Natural killer cell (primary cell): ENCODE measurements at regions not wholly inside any gene's neighbourhood (a gene's known extent, or its start where the extent isn't known, plus 50 kb on each side); places are given as distances from the start of the nearest gene placed in this dataset.

ENCODE experiments used
- ATAC-seq, 3 donors: fragments of 150-1000 bp in 2 of 3; fragments of 200-7000 bp in 1 of 3; cut with Tn5 transposase; 1 replicate in 1 of 3; 2 replicates in 2 of 3; pipeline ENCODE4 v1.10.0; 2021; ENCODE audit warnings: mild to moderate bottlenecking in 2 of 3, moderate library complexity in 2 of 3
- DNase-seq, 2 donors: peaks; one replicate each; pipeline versions ENCODE4 v3.0.0 to v3.0.0-alpha.2; 2013 to 2021; ENCODE audit warnings: mixed read lengths in 1 of 2
- H3K27ac ChIP-seq: one replicate; pipeline ENCODE4 v1.5.1; 2013; ENCODE audit warnings: mild to moderate bottlenecking, low read length
- H3K27me3 ChIP-seq: one replicate; pipeline ENCODE4 v1.6.1; 2013; ENCODE audit warnings: low read length; ENCODE audit not compliant: control insufficient read depth, insufficient read depth
- H3K36me3 ChIP-seq: one replicate; pipeline ENCODE4 v1.6.1; 2013; ENCODE audit warnings: low read length; ENCODE audit not compliant: control insufficient read depth, insufficient read depth
- H3K4me1 ChIP-seq: one replicate; pipeline ENCODE4 v1.6.1; 2013; ENCODE audit warnings: low read length; ENCODE audit not compliant: control insufficient read depth, insufficient read depth
- H3K4me3 ChIP-seq: one replicate; pipeline ENCODE4 v1.5.1; 2013; ENCODE audit warnings: low read length
- H3K9me3 ChIP-seq: one replicate; pipeline ENCODE4 v1.6.1; 2013; ENCODE audit warnings: low read length; ENCODE audit not compliant: control insufficient read depth, insufficient read depth
- H3K27ac Mint-ChIP-seq, 2 donors: one replicate each; pipeline ENCODE4 v1.8.0; 2022; ENCODE audit warnings: mild to moderate bottlenecking in 2 of 2, mixed read lengths in 2 of 2, moderate library complexity in 1 of 2
- H3K27me3 Mint-ChIP-seq, 2 donors: one replicate each; pipeline ENCODE4 v1.8.0; 2022; ENCODE audit warnings: low read depth in 2 of 2, mixed read lengths in 2 of 2
- H3K36me3 Mint-ChIP-seq: one replicate; pipeline ENCODE4 v1.8.0; 2022; ENCODE audit warnings: mixed read lengths
- H3K4me1 Mint-ChIP-seq, 2 donors: one replicate each; pipeline ENCODE4 v1.8.0; 2022; ENCODE audit warnings: mixed read lengths in 2 of 2
- H3K4me3 Mint-ChIP-seq: one replicate; pipeline ENCODE4 v1.8.0; 2022; ENCODE audit warnings: mild to moderate bottlenecking, moderate library complexity, mixed read lengths
- H3K9me3 Mint-ChIP-seq, 2 donors: one replicate each; pipeline ENCODE4 v1.8.0; 2022; ENCODE audit warnings: mixed read lengths in 2 of 2
- CTCF ChIP-seq: fragments of 200-600 bp; IDR thresholded peaks from one replicate; pipeline ENCODE4 v1.8.0; 2022; ENCODE audit warnings: antibody characterized with exemption
- WGBS: methylation state at CpG from one replicate; pipeline ENCODE4 v1.1.7; 2013; ENCODE audit warnings: missing lambda C conversion rate; ENCODE audit not compliant: insufficient coverage; 5-methylcytosine and 5-hydroxymethylcytosine counted together
- intact Hi-C: fragments of 100-400 bp; cut with micrococcal nuclease; formaldehyde crosslinking; loops from one replicate; pipeline ENCODE4 v1.14.2; 2022

GRCh38 chr17:54009502-54009901, 186.8 kb downstream of the KIF2B start:
- Mint-ChIP-seq H3K27me3 (no peaks in the 10 kb centered on the region), H3K4me3 (no peak overlapping the region), H3K36me3 (peaks cover 6% of the 10 kb centered on the region), H3K27ac (no peak overlapping the region), H3K4me1 (no peaks in the 10 kb centered on the region), H3K9me3 (peaks cover 11 to 30% of the 10 kb centered on the region in 2 donors)
- no peak overlapping the region for H3K27ac ChIP-seq
- intact Hi-C loops = no loop called here
- DNase-seq (no peak), ATAC-seq (no peak)
- 90% methylated on average over 4 of the region's 4 CpGs for WGBS
- no peaks in the 10 kb centered on the region for H3K4me1 ChIP-seq
- H3K4me3 ChIP-seq = no peak overlapping the region
- no peak for TF ChIP-seq CTCF
- no peaks in the 10 kb centered on the region for H3K36me3 ChIP-seq
- peaks cover 3% of the 10 kb centered on the region for H3K9me3 ChIP-seq
- H3K27me3 ChIP-seq = no peaks in the 10 kb centered on the region

GRCh38 chr17:54013072-54013471, 190.3 kb downstream of the KIF2B start:
- peaks cover 6% of the 10 kb centered on the region for H3K36me3 Mint-ChIP-seq
- no peaks in the 10 kb centered on the region for H3K27me3 Mint-ChIP-seq
- ATAC-seq (no peak), DNase-seq (no peak)
- no peak overlapping the region for H3K4me3 Mint-ChIP-seq
- WGBS = 68% methylated on average over 1 of the region's 2 CpGs
- H3K4me1 Mint-ChIP-seq = no peaks in the 10 kb centered on the region
- H3K9me3 ChIP-seq = no peaks in the 10 kb centered on the region
- peaks cover 14 to 30% of the 10 kb centered on the region in 2 donors for H3K9me3 Mint-ChIP-seq
- H3K27ac ChIP-seq = no peak overlapping the region
- no peak overlapping the region for H3K4me3 ChIP-seq
- no peak overlapping the region for H3K27ac Mint-ChIP-seq
- intact Hi-C loops = no loop called here
- H3K4me1 ChIP-seq = no peaks in the 10 kb centered on the region
- no peak for TF ChIP-seq CTCF
- no peaks in the 10 kb centered on the region for H3K27me3 ChIP-seq
- no peaks in the 10 kb centered on the region for H3K36me3 ChIP-seq

- Mint-ChIP-seq H3K27me3 (no peaks in the 10 kb centered on the region), H3K4me1 (no peaks in the 10 kb centered on the region), H3K9me3 (peaks cover 12 to 28% of the 10 kb centered on the region in 2 donors), H3K36me3 (peaks cover 14% of the 10 kb centered on the region), H3K4me3 (no peak overlapping the region), H3K27ac (no peak overlapping the region)
- H3K27me3 ChIP-seq = no peaks in the 10 kb centered on the region
- WGBS = 81% methylated on average over 2 of the region's 2 CpGs
- intact Hi-C loops = no loop called here
- no peak for ATAC-seq
- H3K4me3 ChIP-seq = no peak overlapping the region
- TF ChIP-seq CTCF = no peak
- no peaks in the 10 kb centered on the region for H3K9me3 ChIP-seq
- no peaks in the 10 kb centered on the region for H3K4me1 ChIP-seq
- H3K27ac ChIP-seq = no peak overlapping the region
- H3K36me3 ChIP-seq = no peaks in the 10 kb centered on the region
- no peak for DNase-seq
Observed at GRCh38 chr17:54015734-54016133, 193.0 kb downstream of the KIF2B start.

- H3K27me3 ChIP-seq = no peaks in the 10 kb centered on the region
- Mint-ChIP-seq H3K9me3 (peaks cover 15 to 34% of the 10 kb centered on the region in 2 donors), H3K4me3 (no peak overlapping the region), H3K27ac (no peak overlapping the region), H3K4me1 (no peaks in the 10 kb centered on the region), H3K27me3 (no peaks in the 10 kb centered on the region), H3K36me3 (peaks cover 8% of the 10 kb centered on the region)
- H3K9me3 ChIP-seq = no peaks in the 10 kb centered on the region
- WGBS = no CpG with 5 or more reads among the region's 1 CpG
- no peak for DNase-seq
- no peak overlapping the region for H3K27ac ChIP-seq
- no peaks in the 10 kb centered on the region for H3K4me1 ChIP-seq
- no peak for TF ChIP-seq CTCF
- no peak for ATAC-seq
- H3K36me3 ChIP-seq = no peaks in the 10 kb centered on the region
- intact Hi-C loops = no loop called here
- H3K4me3 ChIP-seq = no peak overlapping the region
Observed at GRCh38 chr17:54021418-54021817, 198.7 kb downstream of the KIF2B start.
